Gastroesophageal sphincter (tissue), 3 donors: ENCODE measurements at regions not wholly inside any gene's neighbourhood (a gene's known extent, or its start where the extent isn't known, plus 50 kb on each side); places are given as distances from the start of the nearest gene placed in this dataset.

Experiments used
- CTCF ChIP-seq, 4 experiments: fragments of 200-600 bp in 2 of 4; fragments of 450-650 bp in 2 of 4; sonication (generic) in 1 of 4; IDR thresholded peaks; one replicate each; pipeline ENCODE4 v1.5.1; 2017 to 2019; ENCODE audit warnings: antibody characterized with exemption in 4 of 4, mild to moderate bottlenecking in 2 of 4, moderate library complexity in 2 of 4
- POLR2A ChIP-seq, 2 donors: fragments of 450-650 bp; IDR thresholded peaks; one replicate each; pipeline ENCODE4 v1.6.1; 2017; ENCODE audit warnings: antibody characterized with exemption in 2 of 2, mild to moderate bottlenecking in 2 of 2, moderate library complexity in 1 of 2

GRCh38 chr17:22462461-22462860, 770.1 kb downstream of the KCNJ18 start:
- TF ChIP-seq CTCF (IDR thresholded peaks at IDR 0.05) (no peak), POLR2A (IDR thresholded peaks at IDR 0.05) (no peak)
